ENCODE measurements at regions not wholly inside any gene's neighbourhood (a gene's known extent, or its start where the extent isn't known, plus 50 kb on each side); places are given as distances from the start of the nearest gene placed in this dataset.

DNA sequence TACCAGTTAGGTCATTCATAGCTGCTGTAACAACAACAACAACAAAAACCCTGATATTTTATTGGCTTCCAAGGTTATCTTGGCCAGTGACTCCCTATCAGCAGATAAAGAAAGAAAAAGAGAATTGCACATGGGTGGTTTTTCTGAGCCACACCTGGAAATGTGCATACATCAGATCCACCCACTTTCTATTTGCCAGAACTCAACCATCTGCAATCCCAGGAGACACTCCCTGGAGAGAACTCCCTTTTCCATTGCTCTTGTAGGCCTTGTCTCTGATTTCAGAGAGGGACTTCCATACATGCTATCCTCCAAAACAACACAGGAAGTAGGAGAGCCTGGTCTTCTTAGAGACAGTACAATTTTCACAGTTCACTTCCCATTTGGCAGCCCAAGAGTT is 74.9 kb upstream of the ZC3H11B start:
- H3K4me2 ChIP-seq (ENCODE audit: insufficient read depth, low read length) = no peak overlapping the region
- TF ChIP-seq, protein P1, sequence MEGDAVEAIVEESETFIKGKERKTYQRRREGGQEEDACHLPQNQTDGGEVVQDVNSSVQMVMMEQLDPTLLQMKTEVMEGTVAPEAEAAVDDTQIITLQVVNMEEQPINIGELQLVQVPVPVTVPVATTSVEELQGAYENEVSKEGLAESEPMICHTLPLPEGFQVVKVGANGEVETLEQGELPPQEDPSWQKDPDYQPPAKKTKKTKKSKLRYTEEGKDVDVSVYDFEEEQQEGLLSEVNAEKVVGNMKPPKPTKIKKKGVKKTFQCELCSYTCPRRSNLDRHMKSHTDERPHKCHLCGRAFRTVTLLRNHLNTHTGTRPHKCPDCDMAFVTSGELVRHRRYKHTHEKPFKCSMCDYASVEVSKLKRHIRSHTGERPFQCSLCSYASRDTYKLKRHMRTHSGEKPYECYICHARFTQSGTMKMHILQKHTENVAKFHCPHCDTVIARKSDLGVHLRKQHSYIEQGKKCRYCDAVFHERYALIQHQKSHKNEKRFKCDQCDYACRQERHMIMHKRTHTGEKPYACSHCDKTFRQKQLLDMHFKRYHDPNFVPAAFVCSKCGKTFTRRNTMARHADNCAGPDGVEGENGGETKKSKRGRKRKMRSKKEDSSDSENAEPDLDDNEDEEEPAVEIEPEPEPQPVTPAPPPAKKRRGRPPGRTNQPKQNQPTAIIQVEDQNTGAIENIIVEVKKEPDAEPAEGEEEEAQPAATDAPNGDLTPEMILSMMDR (IDR thresholded peaks at IDR 0.05; ENCODE audit: extremely low read depth, low read depth, low read length) = no peak
- no peaks in the 10 kb centered on the region for H3K79me2 ChIP-seq (ENCODE audit: insufficient read depth, low read length)
- peaks cover 5% of the 10 kb centered on the region for H3K27me3 ChIP-seq (ENCODE audit: insufficient read depth, low read length)
- no peaks in the 10 kb centered on the region for H3K4me1 ChIP-seq (ENCODE audit: insufficient read depth, low read length)
- H3K27ac ChIP-seq (ENCODE audit: low read depth, low read length) = no peak overlapping the region
- no peaks in the 10 kb centered on the region for H3K36me3 ChIP-seq (ENCODE audit: insufficient read depth, low read length)
- DNase-seq (ENCODE audit: insufficient read length, low spot score, missing footprints) = no peak
- H3K4me3 ChIP-seq (ENCODE audit: insufficient read depth, low read length) = no peak overlapping the region
- no peak overlapping the region for H2AFZ ChIP-seq (ENCODE audit: low read length)
- H3K9me3 ChIP-seq (ENCODE audit: low read depth, low read length) = no peaks in the 10 kb centered on the region
- H4K20me1 ChIP-seq (ENCODE audit: insufficient read depth, low read length) = no peaks in the 10 kb centered on the region

DNA sequence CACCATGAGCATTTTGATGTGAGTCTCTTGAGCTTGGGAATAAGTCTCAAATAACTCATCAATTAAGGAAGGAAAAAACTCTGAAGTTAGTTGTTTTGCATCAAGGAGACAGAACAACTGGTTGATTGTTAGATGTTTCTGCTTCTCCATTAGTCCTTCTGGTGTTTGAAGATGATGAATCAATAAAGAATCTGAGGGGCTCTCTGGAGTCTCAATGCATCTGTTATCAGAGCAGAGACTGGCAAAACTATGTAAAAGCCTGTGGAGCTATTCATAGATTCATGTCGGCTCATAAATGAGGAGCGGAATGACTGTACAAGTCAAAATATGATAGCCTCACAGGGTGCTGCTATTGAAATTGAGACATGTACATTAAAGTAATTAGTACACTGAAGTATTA is 73.3 kb upstream of the ZC3H11B start:
- no peaks in the 10 kb centered on the region for H4K20me1 ChIP-seq (ENCODE audit: insufficient read depth, low read length)
- H3K9me3 ChIP-seq (ENCODE audit: low read depth, low read length) = no peaks in the 10 kb centered on the region
- H3K4me2 ChIP-seq (ENCODE audit: insufficient read depth, low read length) = no peak overlapping the region
- H3K27ac ChIP-seq (ENCODE audit: low read depth, low read length) = no peak overlapping the region
- H3K4me1 ChIP-seq (ENCODE audit: insufficient read depth, low read length) = no peaks in the 10 kb centered on the region
- H2AFZ ChIP-seq (ENCODE audit: low read length) = no peak overlapping the region
- TF ChIP-seq, protein P1 (IDR thresholded peaks at IDR 0.05; ENCODE audit: extremely low read depth, low read depth, low read length) = no peak
- no peaks in the 10 kb centered on the region for H3K79me2 ChIP-seq (ENCODE audit: insufficient read depth, low read length)
- no peak for DNase-seq (ENCODE audit: insufficient read length, low spot score, missing footprints)
- no peak overlapping the region for H3K4me3 ChIP-seq (ENCODE audit: insufficient read depth, low read length)
- no peaks in the 10 kb centered on the region for H3K36me3 ChIP-seq (ENCODE audit: insufficient read depth, low read length)
- peaks cover 5% of the 10 kb centered on the region for H3K27me3 ChIP-seq (ENCODE audit: insufficient read depth, low read length)

DNA sequence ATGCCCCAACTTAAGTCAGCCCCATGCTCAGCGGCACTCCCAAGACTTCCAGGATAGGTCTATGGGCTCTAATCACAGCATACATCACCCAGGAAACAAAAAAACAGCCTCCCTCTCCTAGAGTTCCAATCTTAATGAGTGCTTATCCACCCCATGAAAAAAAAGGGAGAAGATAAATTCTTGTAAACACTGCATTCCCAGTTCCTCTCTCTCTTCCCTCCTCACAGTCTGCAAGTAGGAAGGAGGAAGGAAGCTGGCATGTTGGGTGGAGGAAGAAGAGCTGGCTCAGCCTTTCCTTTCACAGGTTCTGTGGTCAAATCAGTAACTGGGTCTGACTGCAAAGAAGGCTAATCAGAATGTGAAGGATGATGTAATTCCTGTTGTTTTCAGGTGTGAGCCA is 69.9 kb upstream of the ZC3H11B start:
- H3K27me3 ChIP-seq (ENCODE audit: insufficient read depth, low read length) = peaks cover 3% of the 10 kb centered on the region
- DNase-seq (ENCODE audit: insufficient read length, low spot score, missing footprints) = no peak
- H3K4me3 ChIP-seq (ENCODE audit: insufficient read depth, low read length) = no peak overlapping the region
- H3K79me2 ChIP-seq (ENCODE audit: insufficient read depth, low read length) = no peaks in the 10 kb centered on the region
- no peak overlapping the region for H3K27ac ChIP-seq (ENCODE audit: low read depth, low read length)
- no peak overlapping the region for H2AFZ ChIP-seq (ENCODE audit: low read length)
- H3K4me2 ChIP-seq (ENCODE audit: insufficient read depth, low read length) = no peak overlapping the region
- H3K9me3 ChIP-seq (ENCODE audit: low read depth, low read length) = no peaks in the 10 kb centered on the region
- no peaks in the 10 kb centered on the region for H3K4me1 ChIP-seq (ENCODE audit: insufficient read depth, low read length)
- TF ChIP-seq, protein P1 (IDR thresholded peaks at IDR 0.05; ENCODE audit: extremely low read depth, low read depth, low read length) = no peak
- no peaks in the 10 kb centered on the region for H4K20me1 ChIP-seq (ENCODE audit: insufficient read depth, low read length)
- H3K36me3 ChIP-seq (ENCODE audit: insufficient read depth, low read length) = no peaks in the 10 kb centered on the region

DNA sequence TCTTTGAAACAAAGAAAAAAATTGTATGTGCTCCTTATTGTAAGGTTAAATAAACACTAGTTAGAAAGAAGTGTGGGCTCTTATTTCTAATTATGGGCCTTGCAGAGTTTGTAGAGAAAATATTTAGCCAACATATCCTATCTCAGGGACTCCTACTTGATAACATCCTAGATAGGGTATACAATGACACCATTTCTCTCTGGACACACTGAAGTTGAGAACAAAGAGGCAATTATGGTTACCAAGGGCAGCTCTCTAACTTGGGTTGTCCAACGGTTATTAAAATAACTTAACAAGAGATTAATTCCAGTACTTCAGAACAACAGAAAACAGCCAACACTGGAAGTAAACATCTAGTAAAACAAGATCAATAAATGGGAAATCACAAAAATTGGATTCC is 69.0 kb upstream of the ZC3H11B start:
- no peak for DNase-seq (ENCODE audit: insufficient read length, low spot score, missing footprints)
- H3K79me2 ChIP-seq (ENCODE audit: insufficient read depth, low read length) = no peaks in the 10 kb centered on the region
- no peaks in the 10 kb centered on the region for H3K36me3 ChIP-seq (ENCODE audit: insufficient read depth, low read length)
- H3K4me1 ChIP-seq (ENCODE audit: insufficient read depth, low read length) = no peaks in the 10 kb centered on the region
- H3K4me3 ChIP-seq (ENCODE audit: insufficient read depth, low read length) = no peak overlapping the region
- no peak overlapping the region for H3K4me2 ChIP-seq (ENCODE audit: insufficient read depth, low read length)
- no peak overlapping the region for H2AFZ ChIP-seq (ENCODE audit: low read length)
- H4K20me1 ChIP-seq (ENCODE audit: insufficient read depth, low read length) = no peaks in the 10 kb centered on the region
- no peak overlapping the region for H3K27ac ChIP-seq (ENCODE audit: low read depth, low read length)
- no peaks in the 10 kb centered on the region for H3K9me3 ChIP-seq (ENCODE audit: low read depth, low read length)
- TF ChIP-seq, protein P1 (IDR thresholded peaks at IDR 0.05; ENCODE audit: extremely low read depth, low read depth, low read length) = no peak
- H3K27me3 ChIP-seq (ENCODE audit: insufficient read depth, low read length) = peaks cover 3% of the 10 kb centered on the region

Measured in osteoblast (primary cell).